Left ventricle myocardium inferior (tissue), 1 donor: ENCODE measurements at regions not wholly inside any gene's neighbourhood (a gene's known extent, or its start where the extent isn't known, plus 50 kb on each side); places are given as distances from the start of the nearest gene placed in this dataset.

ENCODE experiments used
- DNase-seq: peaks from one replicate; pipeline ENCODE4 v3.0.0-alpha.2; 2020
- H3K27ac ChIP-seq: fragments of 200-600 bp; replicated peaks from 2 replicates; pipeline ENCODE4 v1.8.0; 2021
- H3K27me3 ChIP-seq: fragments of 200-600 bp; 2 replicates; pipeline ENCODE4 v1.8.0; 2021; ENCODE audit warnings: low read depth
- H3K36me3 ChIP-seq: fragments of 200-600 bp; 2 replicates; pipeline ENCODE4 v1.8.0; 2021
- H3K4me1 ChIP-seq: fragments of 200-600 bp; 2 replicates; pipeline ENCODE4 v1.8.0; 2021
- H3K4me3 ChIP-seq: fragments of 200-600 bp; 2 replicates; pipeline ENCODE4 v1.8.0; 2021; ENCODE audit warnings: mild to moderate bottlenecking, moderate library complexity
- H3K9me3 ChIP-seq: fragments of 200-600 bp; replicated peaks from 2 replicates; pipeline ENCODE4 v1.8.0; 2021
- CTCF ChIP-seq: fragments of 200-600 bp; IDR thresholded peaks from 2 replicates; pipeline ENCODE4 v1.8.0; 2021; ENCODE audit warnings: antibody characterized with exemption, mild to moderate bottlenecking, borderline replicate concordance
- intact Hi-C: fragments of 100-400 bp; cut with micrococcal nuclease; formaldehyde crosslinking; loops from one replicate; pipeline ENCODE4 v1.11.0; 2022
- donor health status: DM: no; HTN: yes; CAD: no; lungs with severe emphysema.

- Histone ChIP-seq H3K27ac (no peak overlapping the region), H3K9me3 (peaks cover 6% of the 10 kb centered on the region), H3K4me3 (no peak overlapping the region), H3K27me3 (peaks cover 1% of the 10 kb centered on the region), H3K36me3 (no peaks in the 10 kb centered on the region), H3K4me1 (no peaks in the 10 kb centered on the region)
- no peak for TF ChIP-seq CTCF
- DNase-seq: no peak
- intact Hi-C loops: no loop called here
Observed at GRCh38 chr20:16191496-16191895, 381.8 kb downstream of the KIF16B start.

GRCh38 chr20:16189371-16189770 lies 383.9 kb downstream of the KIF16B start:
- Histone ChIP-seq H3K36me3 (no peaks in the 10 kb centered on the region), H3K4me3 (no peak overlapping the region), H3K27me3 (peaks cover 14% of the 10 kb centered on the region), H3K9me3 (peaks cover 6% of the 10 kb centered on the region), H3K27ac (no peak overlapping the region), H3K4me1 (no peaks in the 10 kb centered on the region)
- DNase-seq: no peak
- intact Hi-C loops: no loop called here
- TF ChIP-seq CTCF: no peak

GRCh38 chr20:16187956-16188616 lies 385.2 kb downstream of the KIF16B start:
- no peaks in the 10 kb centered on the region for H3K36me3 ChIP-seq
- no peak for TF ChIP-seq CTCF
- H3K4me3 ChIP-seq: no peak overlapping the region
- H3K27ac ChIP-seq: no peak overlapping the region
- intact Hi-C loops: no loop called here
- peaks cover 27% of the 10 kb centered on the region for H3K27me3 ChIP-seq
- no peak for DNase-seq
- H3K9me3 ChIP-seq: peaks cover 2% of the 10 kb centered on the region
- H3K4me1 ChIP-seq: no peaks in the 10 kb centered on the region

GRCh38 chr20:16179919-16180318 lies 393.3 kb downstream of the KIF16B start:
- intact Hi-C loops: no loop called here
- H3K27me3 ChIP-seq: peaks cover 18% of the 10 kb centered on the region

GRCh38 chr20:16179371-16179770 lies 393.9 kb downstream of the KIF16B start:
- no peak for DNase-seq
- H3K36me3 ChIP-seq: no peaks in the 10 kb centered on the region
- H3K27ac ChIP-seq: no peak overlapping the region
- peaks cover 13% of the 10 kb centered on the region for H3K27me3 ChIP-seq
- intact Hi-C loops: no loop called here
- no peaks in the 10 kb centered on the region for H3K4me1 ChIP-seq
- H3K4me3 ChIP-seq: no peak overlapping the region
- TF ChIP-seq CTCF: no peak
- H3K9me3 ChIP-seq: peaks cover 11% of the 10 kb centered on the region

More at GRCh38 chr20:16179919-16180318, 393.3 kb downstream of the KIF16B start:
- no peak for DNase-seq
- Histone ChIP-seq H3K9me3 (peaks cover 11% of the 10 kb centered on the region), H3K4me3 (no peak overlapping the region), H3K36me3 (no peaks in the 10 kb centered on the region), H3K4me1 (no peaks in the 10 kb centered on the region), H3K27ac (no peak overlapping the region)
- no peak for TF ChIP-seq CTCF
